A673 (cell line): ENCODE measurements at regions not wholly inside any gene's neighbourhood (a gene's known extent, or its start where the extent isn't known, plus 50 kb on each side); places are given as distances from the start of the nearest gene placed in this dataset.

ENCODE experiments used
- BruUV-seq: library from RNA; stranded (reverse); fragments of 400-500 nt; replicated peaks from 2 replicates; lab custom pipeline; 2021; lab: Mats Ljungman, UMichigan
- CTCF ChIA-PET: fragments of 300-600 bp; sonication (Branson Sonifier 250); formaldehyde crosslinking; loops from one replicate; lab custom pipeline; 2022; ENCODE audit warnings: antibody characterized with exemption; lab: Charles Lee
- POLR2A ChIA-PET: fragments of 300-600 bp; sonication (Branson Sonifier 250); formaldehyde crosslinking; loops from one replicate; lab custom pipeline; 2022; ENCODE audit warnings: antibody characterized with exemption; ENCODE audit not compliant: low non-redundant PET; lab: Charles Lee
- DNase-seq: peaks from one replicate; pipeline ENCODE4 v3.0.0-alpha.2; 2015; ENCODE audit warnings: low spot score
- H3K27ac ChIP-seq: fragments of 200-600 bp; sonication (generic); 2 replicates; pipeline ENCODE4 v1.5.1; 2016; ENCODE audit warnings: mixed run types, low read depth, mild to moderate bottlenecking, mixed read lengths, antibody characterized with exemption, low read length; ENCODE audit not compliant: poor library complexity, severe bottlenecking
- H3K27me3 ChIP-seq: fragments of 200-600 bp; sonication (generic); replicated peaks from 2 replicates; pipeline ENCODE4 v1.6.1; 2017; ENCODE audit warnings: mixed run types, low read depth, mild to moderate bottlenecking, mixed read lengths, antibody characterized with exemption, low read length; ENCODE audit not compliant: insufficient read depth, poor library complexity
- H3K36me3 ChIP-seq: fragments of 200-600 bp; sonication (generic); 2 replicates; pipeline ENCODE4 v1.6.1; 2016; ENCODE audit warnings: mixed run types, mild to moderate bottlenecking, mixed read lengths, antibody characterized with exemption, low read length; ENCODE audit not compliant: insufficient read depth, poor library complexity, severe bottlenecking
- H3K4me1 ChIP-seq: fragments of 200-600 bp; sonication (generic); 2 replicates; pipeline ENCODE4 v1.6.1; 2017; ENCODE audit warnings: mixed run types, mild to moderate bottlenecking, mixed read lengths, antibody characterized with exemption, low read length; ENCODE audit not compliant: insufficient read depth, poor library complexity, severe bottlenecking
- H3K4me3 ChIP-seq: fragments of 200-600 bp; sonication (generic); 2 replicates; pipeline ENCODE4 v1.5.1; 2016; ENCODE audit warnings: low read depth, mixed run types, mild to moderate bottlenecking, mixed read lengths, low read length; ENCODE audit not compliant: poor library complexity, severe bottlenecking
- H3K9me3 ChIP-seq: fragments of 200-600 bp; sonication (generic); 2 replicates; pipeline ENCODE4 v1.6.1; 2016; ENCODE audit warnings: mixed run types, low read depth, mild to moderate bottlenecking, mixed read lengths, antibody characterized with exemption, low read length; ENCODE audit not compliant: poor library complexity, severe bottlenecking
- CTCF ChIP-seq: fragments of 300-800, 200-600 bp; sonication (generic); conservative IDR thresholded peaks from 2 replicates; pipeline ENCODE4 v1.5.1; 2017; ENCODE audit warnings: low read depth, mild to moderate bottlenecking, antibody characterized with exemption, low read length, moderate library complexity, mixed read lengths
- EZH2 ChIP-seq: fragments of 200-600 bp; sonication (generic); IDR thresholded peaks from 2 replicates; pipeline ENCODE4 v1.6.1; 2017; ENCODE audit warnings: borderline replicate concordance, low read depth, mild to moderate bottlenecking, mixed read lengths, antibody characterized with exemption, low read length; ENCODE audit not compliant: poor library complexity, severe bottlenecking
- intact Hi-C: fragments of 100-400 bp; cut with micrococcal nuclease; formaldehyde crosslinking; loops from one replicate; pipeline ENCODE4 v1.10.0; 2022; ENCODE audit not compliant: unreplicated experiment

GRCh38 chr14:22411398-22412055 lies 177.5 kb downstream of the DAD1 start:
- BruUV-seq: no TSS peak
- peak overlapping the region; percentile 98 for H3K27ac ChIP-seq
- no peak for TF ChIP-seq EZH2
- TF ChIP-seq CTCF: no peak
- no peaks in the 10 kb centered on the region for H3K9me3 ChIP-seq
- H3K27me3 ChIP-seq: no peaks in the 10 kb centered on the region
- H3K36me3 ChIP-seq: no peaks in the 10 kb centered on the region
- ChIA-PET CTCF (interaction anchor here (0.7 kb wide), 1 partner anchor 754 kb away, joined by 4 read pairs; no protein-coding TSS in a partner anchor), POLR2A (no interaction called here)
- peak; percentile 73 for DNase-seq
- peaks cover 67% of the 10 kb centered on the region for H3K4me1 ChIP-seq
- no peak overlapping the region for H3K4me3 ChIP-seq
- intact Hi-C loops: no loop called here

- no peaks in the 10 kb centered on the region for H3K36me3 ChIP-seq
- no peaks in the 10 kb centered on the region for H3K27me3 ChIP-seq
- H3K4me3 ChIP-seq: no peak overlapping the region
- TF ChIP-seq EZH2 (no peak), CTCF (no peak)
- H3K9me3 ChIP-seq: no peaks in the 10 kb centered on the region
- peaks cover 57% of the 10 kb centered on the region for H3K4me1 ChIP-seq
- no TSS peak for BruUV-seq
- CTCF ChIA-PET: no interaction called here
- intact Hi-C loops: no loop called here
- POLR2A ChIA-PET: no interaction called here
- DNase-seq: no peak
- H3K27ac ChIP-seq: peak overlapping the region; percentile 98
Measured at GRCh38 chr14:22410497-22410896, 178.5 kb downstream of the DAD1 start.

GRCh38 chr14:22409006-22409405 lies 180.0 kb downstream of the DAD1 start:
- Histone ChIP-seq H3K9me3 (no peaks in the 10 kb centered on the region), H3K4me3 (no peak overlapping the region), H3K36me3 (no peaks in the 10 kb centered on the region), H3K4me1 (peaks cover 44% of the 10 kb centered on the region), H3K27ac (peak overlapping the region; percentile 22), H3K27me3 (no peaks in the 10 kb centered on the region)
- intact Hi-C loops: no loop called here
- TF ChIP-seq CTCF (no peak), EZH2 (no peak)
- POLR2A ChIA-PET: no interaction called here
- no peak for DNase-seq
- CTCF ChIA-PET: no interaction called here
- no TSS peak for BruUV-seq
